NCI-H2171 treated with DMSO at 0.1 percent for 48 hours (cell line): ENCODE measurements at regions not wholly inside any gene's neighbourhood (a gene's known extent, or its start where the extent isn't known, plus 50 kb on each side); places are given as distances from the start of the nearest gene placed in this dataset.
A peak's percentile ranks its signal among the peaks of the same experiment; 100 is the strongest.
"Not testable (repeated sequence)": the region's sequence is repeated elsewhere in the genome, so short reads cannot be mapped to it uniquely, and the experiment has no call there.

Experiments
- DNase-seq: peaks from one replicate; lab custom pipeline; 2025; lab: John Stamatoyannopoulos, UW

DNA sequence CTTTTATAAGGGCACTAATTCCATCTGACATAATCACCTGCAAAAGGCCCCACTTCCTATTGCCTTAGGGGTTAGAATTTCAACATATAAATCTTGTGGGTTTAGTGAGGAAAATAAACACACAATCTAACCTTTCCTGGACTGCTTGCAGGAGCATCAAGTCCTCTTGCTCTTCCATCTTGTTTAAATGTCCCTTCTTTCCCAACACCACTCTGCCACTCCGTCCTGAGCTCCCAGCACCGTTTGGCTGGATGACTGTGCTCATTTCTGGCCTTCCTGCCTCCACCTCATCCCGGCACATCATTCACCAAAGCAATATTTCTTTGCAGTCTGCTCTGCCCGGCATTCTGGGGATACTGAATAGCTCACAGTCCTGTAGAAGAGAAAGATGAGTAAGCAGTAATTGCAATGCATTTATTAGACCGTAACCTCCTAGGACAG is 247.8 kb downstream of the BCL2 start:
- no peak for DNase-seq

DNA sequence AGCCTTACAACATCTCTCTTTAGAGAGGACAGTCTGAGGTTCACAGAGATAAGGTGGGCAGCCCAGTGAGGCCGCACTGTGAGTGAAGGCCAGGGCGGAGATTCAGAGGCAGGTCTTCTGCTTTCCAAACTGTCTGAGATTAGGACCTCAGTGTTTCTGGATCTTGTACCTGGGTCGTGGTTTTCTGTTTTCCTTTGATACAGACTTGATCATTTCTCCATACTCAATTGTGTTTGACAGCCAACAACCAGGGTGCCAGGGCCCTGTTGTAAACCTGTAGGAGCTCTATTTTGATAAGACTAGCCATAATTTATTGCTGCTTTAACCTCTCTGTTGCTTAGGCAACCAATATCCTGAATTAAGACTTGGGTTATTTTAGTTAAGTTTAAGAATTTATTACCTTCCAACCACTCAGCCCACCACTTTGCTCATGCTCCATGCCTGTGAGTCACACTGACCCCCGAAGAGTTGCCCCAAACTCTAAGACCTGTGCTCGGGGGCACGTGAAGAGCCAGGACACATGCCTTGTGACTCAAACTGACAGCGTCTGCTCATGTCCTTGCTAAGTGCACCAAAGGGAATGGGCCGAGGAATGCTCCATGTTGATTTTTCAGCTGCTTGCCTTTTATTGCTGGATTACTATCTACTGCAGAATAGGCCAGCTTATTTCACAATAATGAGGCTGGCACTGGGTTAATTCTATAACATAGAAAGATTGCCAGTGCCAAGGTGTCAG is 248.6 kb downstream of the BCL2 start:
- DNase-seq, result no peak

GRCh38 chr18:63069496-63069895 is 250.1 kb downstream of the BCL2 start:
- no peak for DNase-seq

- DNase-seq, result no peak
Measured at GRCh38 chr18:63067939-63068338, 251.6 kb downstream of the BCL2 start.

DNA sequence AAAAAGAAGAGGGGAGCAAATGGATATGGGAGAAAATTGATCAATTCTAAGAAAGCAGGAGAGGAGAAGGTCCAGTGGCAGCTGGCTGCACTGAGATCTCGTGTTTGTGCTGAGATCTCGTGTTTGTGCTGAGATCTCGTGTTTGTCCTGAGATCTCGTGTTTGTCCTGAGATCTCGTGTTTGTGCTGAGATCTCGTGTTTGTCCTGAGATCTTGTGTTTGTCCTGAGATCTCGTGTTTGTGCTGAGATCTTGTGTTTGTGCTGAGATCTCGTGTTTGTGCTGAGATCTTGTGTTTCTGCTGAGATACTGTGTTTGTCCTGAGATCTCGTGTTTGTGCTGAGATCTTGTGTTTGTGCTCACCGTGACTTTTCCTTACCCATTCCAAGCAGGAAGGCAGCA is 254.4 kb downstream of the BCL2 start:
- DNase-seq, result no peak

DNA sequence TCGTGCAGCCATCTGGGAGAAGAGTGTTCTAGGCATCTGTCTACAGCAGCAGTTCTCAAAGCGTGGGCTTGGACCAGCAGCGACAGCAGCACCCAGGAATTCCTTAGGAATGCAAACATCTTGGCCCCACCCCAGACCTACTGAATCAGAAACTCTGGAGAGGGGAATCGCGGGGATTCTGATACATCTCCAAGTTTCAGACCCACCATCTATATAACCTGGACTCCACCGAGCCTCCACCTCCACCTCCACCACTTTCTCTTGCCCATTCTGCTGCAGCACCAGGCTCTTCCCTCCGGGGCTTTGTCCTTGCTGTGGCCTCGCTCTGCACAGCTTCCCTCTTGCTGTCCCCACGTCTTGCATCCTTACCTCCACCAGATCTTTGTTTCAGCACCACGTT is 256.4 kb downstream of the BCL2 start:
- no peak for DNase-seq

- DNase-seq, result no peak
Measured at GRCh38 chr18:63062246-63062645, 257.3 kb downstream of the BCL2 start.

DNA sequence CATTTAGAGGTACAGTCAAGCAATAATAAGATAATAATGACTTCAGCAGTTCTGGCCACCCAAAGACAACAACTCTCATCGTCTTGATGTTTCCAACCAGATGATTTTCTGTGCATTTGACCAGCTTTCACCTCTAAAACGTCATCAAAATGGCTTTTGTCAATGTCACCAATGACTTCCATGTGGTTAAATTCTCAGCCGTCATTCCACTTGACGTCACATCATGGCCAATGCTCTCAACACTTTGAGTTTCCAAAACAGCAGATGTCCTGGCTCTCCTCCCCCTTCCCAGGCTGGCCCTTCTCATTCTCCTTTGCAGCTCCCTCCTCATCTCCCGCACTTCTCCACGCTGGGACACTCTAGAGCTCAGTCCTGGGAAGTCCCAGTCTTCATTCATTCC is 258.3 kb downstream of the BCL2 start:
- DNase-seq, result no peak

DNA sequence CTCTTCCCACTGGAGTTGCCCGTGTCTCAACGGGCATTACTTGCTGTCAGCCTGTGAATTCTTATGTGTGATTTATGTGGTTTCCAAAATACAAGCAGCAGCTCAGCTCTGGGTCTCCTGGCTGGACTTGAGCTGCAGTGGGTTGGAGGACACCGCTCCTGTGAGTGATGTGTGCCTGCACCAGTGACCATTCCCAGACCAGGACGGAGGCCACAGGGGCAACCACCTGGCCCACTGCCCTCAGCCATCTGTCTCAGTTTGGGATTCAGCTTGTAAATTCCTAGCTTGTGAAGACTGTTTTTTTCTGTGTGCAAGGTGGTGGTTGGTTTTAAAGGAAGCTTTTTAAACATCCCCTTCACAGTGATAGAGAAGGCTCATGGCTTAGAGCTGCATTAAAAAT is 261.0 kb downstream of the BCL2 start:
- DNase-seq, result no peak

- no peak for DNase-seq
Measured at GRCh38 chr18:63057707-63058106, 261.9 kb downstream of the BCL2 start.

- no peak for DNase-seq
Measured at GRCh38 chr18:63054901-63055584, 264.5 kb downstream of the BCL2 start.

DNA sequence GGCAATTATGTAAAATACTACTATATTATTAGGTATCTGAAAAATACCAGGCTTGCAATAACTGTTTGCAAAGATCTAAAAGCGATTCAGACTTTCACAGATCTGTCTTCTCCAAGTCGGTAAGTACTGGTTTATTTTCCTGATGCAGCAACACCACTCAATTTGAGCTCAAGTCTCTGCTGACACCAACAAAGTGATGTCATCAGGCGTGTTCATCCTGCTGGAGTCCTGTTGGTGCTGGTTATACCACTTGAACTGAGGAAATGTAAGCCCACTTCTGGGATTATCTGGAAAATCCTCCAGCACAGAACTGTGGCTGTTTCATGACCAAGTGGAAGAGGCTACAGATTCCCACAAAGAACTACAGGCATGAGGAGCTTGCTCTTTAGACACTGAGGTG is 267.6 kb downstream of the BCL2 start:
- no peak for DNase-seq

DNA sequence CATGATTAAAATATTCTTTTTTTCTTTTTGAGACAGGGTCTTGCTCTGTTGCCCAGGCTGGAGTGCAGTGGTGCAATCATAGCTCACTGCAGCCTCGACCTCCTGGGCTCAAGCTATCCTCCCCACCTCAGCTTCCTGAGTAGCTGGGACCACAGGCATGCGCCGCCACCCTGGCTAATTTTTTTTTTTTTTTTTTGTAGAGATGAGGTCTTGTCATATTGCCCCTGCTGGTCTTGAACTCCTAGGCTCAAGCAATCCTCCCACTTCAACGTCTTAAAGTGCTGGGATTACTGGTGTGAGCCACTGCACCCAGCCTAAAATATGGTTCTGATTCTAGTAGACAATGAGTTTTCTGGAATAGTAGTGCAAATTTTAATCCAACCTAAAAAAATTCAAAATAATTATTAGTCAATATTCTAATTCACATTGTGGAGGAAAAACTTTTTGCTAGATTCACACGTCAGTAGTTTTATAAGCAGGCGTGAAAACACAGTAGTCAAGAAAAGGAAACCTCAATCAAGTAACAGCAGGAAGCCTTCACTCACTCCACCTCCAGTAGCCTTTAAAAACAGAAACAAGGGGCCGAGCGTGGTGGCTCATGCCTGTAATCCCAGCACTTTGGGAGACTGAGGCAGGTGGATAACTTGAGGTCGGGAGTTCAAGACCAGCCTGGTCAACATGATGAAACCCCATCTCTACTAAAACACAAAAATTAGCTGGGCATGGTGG is 268.7 kb downstream of the BCL2 start:
- not testable (repeated sequence) for DNase-seq

- no peak for DNase-seq
Measured at GRCh38 chr18:63046375-63046774, 273.2 kb downstream of the BCL2 start.

GRCh38 chr18:63043516-63043915 is 276.1 kb downstream of the BCL2 start:
- no peak for DNase-seq

DNA sequence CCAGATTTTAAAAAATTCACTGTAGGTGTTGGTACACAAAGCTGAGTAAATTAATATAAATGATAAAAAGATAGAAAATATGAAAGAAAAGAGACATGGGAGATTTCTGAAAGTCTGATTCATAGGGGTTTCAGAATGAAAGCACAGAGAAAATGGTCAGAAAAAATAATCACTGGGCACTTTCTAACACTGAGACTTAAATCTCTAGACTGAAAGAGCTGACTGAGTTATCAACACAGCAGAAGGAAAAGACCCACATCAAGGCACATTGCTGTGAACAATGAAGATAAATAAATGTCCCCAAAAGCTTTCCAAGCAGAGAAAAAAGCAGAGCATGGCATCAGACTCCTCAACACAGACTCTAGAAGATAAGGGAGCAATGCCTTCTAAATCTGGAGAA is 277.2 kb downstream of the BCL2 start:
- DNase-seq, result no peak

DNA sequence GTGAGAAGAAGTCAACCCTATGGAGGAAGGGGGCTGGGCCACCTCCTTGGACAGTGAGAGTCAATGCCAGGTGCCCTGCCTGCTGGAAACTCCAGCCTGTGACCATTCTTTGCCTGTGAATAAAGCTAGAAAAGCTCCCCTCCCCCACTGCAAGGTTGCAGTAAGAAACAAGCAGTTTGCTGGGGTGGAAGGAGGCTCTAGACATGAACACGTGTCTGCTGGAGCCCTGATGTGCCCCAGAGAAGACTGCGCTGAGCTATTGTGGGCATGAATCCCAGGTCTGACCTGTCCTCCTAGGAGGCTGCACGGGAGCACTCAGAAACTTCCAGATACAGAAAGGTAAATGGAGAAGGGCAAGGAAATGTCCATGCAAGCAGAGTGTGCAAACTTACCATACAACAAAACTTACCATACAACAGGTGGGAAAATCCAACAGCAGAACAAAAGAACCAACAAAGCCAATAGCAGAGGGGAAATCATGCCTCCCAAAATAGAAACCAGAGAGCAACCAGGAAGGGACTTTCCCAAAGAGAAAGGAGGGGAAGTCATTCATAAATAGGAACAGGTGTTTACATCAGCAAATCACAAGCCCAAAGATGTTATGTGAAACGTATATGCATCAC is 278.7 kb downstream of the BCL2 start:
- DNase-seq, result no peak

GRCh38 chr18:63037491-63037890 is 282.1 kb downstream of the BCL2 start:
- no peak for DNase-seq

DNA sequence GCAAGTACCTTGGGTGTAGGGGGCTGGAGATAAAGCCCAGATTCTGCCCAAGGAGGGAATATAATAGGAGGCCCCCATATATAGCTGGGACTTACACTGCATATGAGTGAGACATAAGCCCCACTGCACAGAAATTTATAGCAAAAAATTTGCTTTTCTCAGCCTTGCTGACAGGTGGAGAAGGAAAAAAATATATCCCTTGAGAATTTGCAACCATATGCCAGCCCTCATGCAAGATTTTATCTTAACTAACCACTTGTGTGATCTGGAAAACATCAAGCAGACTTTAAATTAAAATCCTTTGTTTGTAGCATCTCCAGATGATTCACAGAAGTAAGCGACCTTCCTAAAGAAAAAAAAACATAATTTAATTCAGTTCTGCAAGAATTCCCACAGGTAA is 288.2 kb downstream of the BCL2 start:
- DNase-seq, result peak; percentile 93
